A549 (cell line): ENCODE measurements at regions not wholly inside any gene's neighbourhood (a gene's known extent, or its start where the extent isn't known, plus 50 kb on each side); places are given as distances from the start of the nearest gene placed in this dataset.

Experiments used
- POLR2A ChIP-seq: IDR thresholded peaks from 2 replicates; pipeline ENCODE4 v1.6.1; 2012; ENCODE audit warnings: mild to moderate bottlenecking, low read length
- TF ChIP-seq, protein P1 (sequence below): fragments of >200 bp; sonication (Bioruptor Twin); formaldehyde crosslinking; IDR thresholded peaks from 3 replicates; pipeline ENCODE4 v1.5.1; 2016

DNA sequence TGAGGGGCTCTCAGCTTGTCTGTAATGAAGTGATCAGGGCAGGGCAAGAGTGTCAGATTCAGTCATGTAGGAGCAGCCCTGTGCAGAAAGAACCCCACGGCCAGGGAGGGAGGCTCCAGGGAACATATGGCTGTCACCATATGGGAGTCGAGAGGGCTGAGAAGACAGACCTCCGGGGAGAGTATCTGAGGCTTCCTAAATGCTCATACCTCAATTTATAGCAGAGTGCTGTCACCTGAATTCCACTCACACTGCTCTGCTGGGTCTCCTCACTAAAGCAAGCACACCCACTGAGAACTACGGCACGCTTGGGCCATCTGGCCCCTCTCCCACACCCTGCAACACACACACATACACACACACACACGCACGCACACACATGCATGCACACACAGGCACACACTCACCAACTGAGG is 92.3 kb upstream of the TJP1 start:
- TF ChIP-seq, protein P1, sequence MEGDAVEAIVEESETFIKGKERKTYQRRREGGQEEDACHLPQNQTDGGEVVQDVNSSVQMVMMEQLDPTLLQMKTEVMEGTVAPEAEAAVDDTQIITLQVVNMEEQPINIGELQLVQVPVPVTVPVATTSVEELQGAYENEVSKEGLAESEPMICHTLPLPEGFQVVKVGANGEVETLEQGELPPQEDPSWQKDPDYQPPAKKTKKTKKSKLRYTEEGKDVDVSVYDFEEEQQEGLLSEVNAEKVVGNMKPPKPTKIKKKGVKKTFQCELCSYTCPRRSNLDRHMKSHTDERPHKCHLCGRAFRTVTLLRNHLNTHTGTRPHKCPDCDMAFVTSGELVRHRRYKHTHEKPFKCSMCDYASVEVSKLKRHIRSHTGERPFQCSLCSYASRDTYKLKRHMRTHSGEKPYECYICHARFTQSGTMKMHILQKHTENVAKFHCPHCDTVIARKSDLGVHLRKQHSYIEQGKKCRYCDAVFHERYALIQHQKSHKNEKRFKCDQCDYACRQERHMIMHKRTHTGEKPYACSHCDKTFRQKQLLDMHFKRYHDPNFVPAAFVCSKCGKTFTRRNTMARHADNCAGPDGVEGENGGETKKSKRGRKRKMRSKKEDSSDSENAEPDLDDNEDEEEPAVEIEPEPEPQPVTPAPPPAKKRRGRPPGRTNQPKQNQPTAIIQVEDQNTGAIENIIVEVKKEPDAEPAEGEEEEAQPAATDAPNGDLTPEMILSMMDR, result no peak
- TF ChIP-seq POLR2A, result no peak
